IMR-90 (cell line): ENCODE measurements at regions not wholly inside any gene's neighbourhood (a gene's known extent, or its start where the extent isn't known, plus 50 kb on each side); places are given as distances from the start of the nearest gene placed in this dataset.

Experiments used
- ATAC-seq: fragments of 200-7000 bp; cut with Tn5 transposase; 2 replicates; pipeline ENCODE4 v1.9.1; 2020; ENCODE audit warnings: low read depth, mild to moderate bottlenecking, moderate library complexity
- BruUV-seq: library from RNA; stranded (reverse); fragments of 400-500 nt; replicated peaks from 2 replicates; lab custom pipeline; 2021; lab: Mats Ljungman, UMichigan
- CTCF ChIA-PET: fragments of 300-600 bp; formaldehyde crosslinking; extraction: SDS; loops from one replicate; lab custom pipeline; 2021; ENCODE audit warnings: antibody characterized with exemption; lab: Yijun Ruan, JAX
- POLR2A ChIA-PET: fragments of 300-600 bp; sonication (Branson Sonifier 250); formaldehyde crosslinking; loops from one replicate; lab custom pipeline; 2022; ENCODE audit warnings: antibody characterized with exemption; ENCODE audit not compliant: unreplicated experiment; lab: Charles Lee
- DNase-seq: peaks from one replicate; pipeline ENCODE4 v3.0.0; 2013
- H2AFZ ChIP-seq: replicated peaks from 2 replicates; pipeline ENCODE3; 2013; ENCODE audit warnings: low read length, mild to moderate bottlenecking; ENCODE audit not compliant: poor library complexity
- H2AK5ac ChIP-seq: 2 replicates; pipeline ENCODE4 v1.6.1; 2013; ENCODE audit warnings: low read depth, low read length, inconsistent platforms
- H2AK9ac ChIP-seq: replicated peaks from 2 replicates; pipeline ENCODE3; 2013; ENCODE audit warnings: mild to moderate bottlenecking, low read depth, low read length, moderate library complexity; ENCODE audit not compliant: poor library complexity
- H2BK120ac ChIP-seq: 2 replicates; pipeline ENCODE4 v1.6.1; 2013; ENCODE audit warnings: low read depth, low read length, inconsistent platforms
- H2BK15ac ChIP-seq: 3 replicates; pipeline ENCODE4 v1.6.1; 2013; ENCODE audit warnings: low read depth, low read length, inconsistent platforms
- H2BK20ac ChIP-seq: 2 replicates; pipeline ENCODE4 v1.6.1; 2013; ENCODE audit warnings: low read depth, mild to moderate bottlenecking, inconsistent platforms, low read length, moderate library complexity
- H2BK5ac ChIP-seq: 2 replicates; pipeline ENCODE4 v1.6.1; 2013; ENCODE audit warnings: mild to moderate bottlenecking, low read depth, low read length, inconsistent platforms; ENCODE audit not compliant: poor library complexity, severe bottlenecking
- H3K14ac ChIP-seq: replicated peaks from 2 replicates; pipeline ENCODE4 v1.6.1; 2013; ENCODE audit warnings: low read depth, low read length, inconsistent platforms
- H3K18ac ChIP-seq: 2 replicates; pipeline ENCODE4 v1.6.1; 2013; ENCODE audit warnings: low read depth, low read length, control low read depth
- H3K23ac ChIP-seq: 2 replicates; pipeline ENCODE4 v1.6.1; 2013; ENCODE audit warnings: low read depth, low read length, inconsistent platforms
- H3K27ac ChIP-seq: 2 replicates; pipeline ENCODE4 v1.5.1; 2013; ENCODE audit warnings: mild to moderate bottlenecking, control low read depth, low read length; ENCODE audit not compliant: insufficient read depth
- H3K27me3 ChIP-seq: 2 replicates; pipeline ENCODE4 v1.6.1; 2013; ENCODE audit warnings: low read length; ENCODE audit not compliant: control insufficient read depth, insufficient read depth
- H3K36me3 ChIP-seq: 2 replicates; pipeline ENCODE4 v1.6.1; 2013; ENCODE audit warnings: low read length, mixed read lengths; ENCODE audit not compliant: control insufficient read depth, insufficient read depth
- H3K4ac ChIP-seq: 2 replicates; pipeline ENCODE4 v1.6.1; 2013; ENCODE audit warnings: low read depth, low read length, inconsistent platforms
- H3K4me1 ChIP-seq: 2 replicates; pipeline ENCODE4 v1.6.1; 2013; ENCODE audit warnings: low read length, mixed read lengths; ENCODE audit not compliant: control insufficient read depth, insufficient read depth
- H3K4me2 ChIP-seq: 2 replicates; pipeline ENCODE4 v1.6.1; 2013; ENCODE audit warnings: low read depth, mild to moderate bottlenecking, control low read depth, low read length, moderate library complexity
- H3K4me3 ChIP-seq: 2 replicates; pipeline ENCODE4 v1.5.1; 2013; ENCODE audit warnings: low read depth, mild to moderate bottlenecking, control low read depth, low read length, moderate library complexity; ENCODE audit not compliant: insufficient read depth
- H3K56ac ChIP-seq: 2 replicates; pipeline ENCODE4 v1.6.1; 2013; ENCODE audit warnings: low read length, inconsistent platforms; ENCODE audit not compliant: insufficient read depth; ENCODE audit errors: extremely low read depth
- H3K79me1 ChIP-seq, 2 experiments: 2 replicates each; pipeline ENCODE4 v1.6.1; 2013; ENCODE audit warnings: low read length in 2 of 2, inconsistent platforms in 1 of 2, low read depth in 1 of 2
- H3K9ac ChIP-seq: 2 replicates; pipeline ENCODE4 v1.6.1; 2013; ENCODE audit warnings: low read depth, low read length, control low read depth
- H3K9me1 ChIP-seq: 2 replicates; pipeline ENCODE4 v1.6.1; 2013; ENCODE audit warnings: low read length, inconsistent platforms; ENCODE audit not compliant: insufficient read depth
- H3K9me3 ChIP-seq: 2 replicates; pipeline ENCODE4 v1.6.1; 2013; ENCODE audit warnings: low read length; ENCODE audit not compliant: control insufficient read depth, insufficient read depth
- H4K20me1 ChIP-seq: 2 replicates; pipeline ENCODE4 v1.6.1; 2013; ENCODE audit warnings: low read length, inconsistent platforms; ENCODE audit not compliant: insufficient read depth
- H4K5ac ChIP-seq: 2 replicates; pipeline ENCODE4 v1.6.1; 2013; ENCODE audit warnings: mild to moderate bottlenecking, low read depth, low read length, control low read depth
- H4K8ac ChIP-seq, 2 experiments: 2 replicates each; pipeline ENCODE4 v1.6.1; 2013; ENCODE audit warnings: low read depth in 2 of 2, low read length in 2 of 2, control low read depth in 1 of 2, inconsistent platforms in 1 of 2
- H4K91ac ChIP-seq: 2 replicates; pipeline ENCODE4 v1.6.1; 2013; ENCODE audit warnings: low read depth, low read length, inconsistent platforms; ENCODE audit not compliant: insufficient read depth
- BHLHE40 ChIP-seq: fragments of 150-350 bp; IDR thresholded peaks from 2 replicates; pipeline ENCODE4 v1.6.1; 2016; ENCODE audit warnings: mild to moderate bottlenecking, low read depth, low read length
- CEBPB ChIP-seq: IDR thresholded peaks from 2 replicates; pipeline ENCODE4 v1.6.1; 2012; ENCODE audit warnings: low read depth, low read length, improper control_type of control experiment
- CHD1 ChIP-seq: IDR thresholded peaks from 2 replicates; pipeline ENCODE4 v1.6.1; 2012; ENCODE audit warnings: low read depth, low read length, improper control_type of control experiment
- CTCF ChIP-seq: conservative IDR thresholded peaks from 2 replicates; pipeline ENCODE4 v1.5.1; 2012; ENCODE audit warnings: mild to moderate bottlenecking, low read depth, low read length, improper control_type of control experiment
- FOS ChIP-seq: fragments of 150-350 bp; IDR thresholded peaks from 2 replicates; pipeline ENCODE4 v1.6.1; 2016; ENCODE audit warnings: low read depth, low read length
- MAFK ChIP-seq: IDR thresholded peaks from 2 replicates; pipeline ENCODE4 v1.6.1; 2012; ENCODE audit warnings: low read depth, low read length, improper control_type of control experiment
- MAZ ChIP-seq: IDR thresholded peaks from 2 replicates; pipeline ENCODE4 v1.6.1; 2012; ENCODE audit warnings: low read depth, mild to moderate bottlenecking, low read length, improper control_type of control experiment, moderate library complexity, borderline replicate concordance
- MXI1 ChIP-seq: IDR thresholded peaks from 2 replicates; pipeline ENCODE4 v1.6.1; 2012; ENCODE audit warnings: low read depth, mild to moderate bottlenecking, low read length, moderate library complexity, borderline replicate concordance
- NFE2L2 ChIP-seq: fragments of 150-350 bp; IDR thresholded peaks from 2 replicates; pipeline ENCODE4 v1.6.1; 2016; ENCODE audit warnings: low read depth, mild to moderate bottlenecking, low read length
- POLR2A ChIP-seq: IDR thresholded peaks from 2 replicates; pipeline ENCODE4 v1.6.1; 2012; ENCODE audit warnings: mild to moderate bottlenecking, low read depth, low read length
- RAD21 ChIP-seq: IDR thresholded peaks from 2 replicates; pipeline ENCODE4 v1.6.1; 2012; ENCODE audit warnings: low read length, improper control_type of control experiment
- RCOR1 ChIP-seq: IDR thresholded peaks from 2 replicates; pipeline ENCODE4 v1.6.1; 2012; ENCODE audit warnings: mild to moderate bottlenecking, low read length, improper control_type of control experiment; ENCODE audit not compliant: insufficient replicate concordance
- RFX5 ChIP-seq: IDR thresholded peaks from 2 replicates; pipeline ENCODE4 v1.8.0; 2012; ENCODE audit warnings: low read depth, mild to moderate bottlenecking, low read length, moderate library complexity
- SMC3 ChIP-seq: fragments of 150-350 bp; IDR thresholded peaks from 2 replicates; pipeline ENCODE4 v1.6.1; 2016; ENCODE audit warnings: low read depth, mild to moderate bottlenecking, antibody characterized with exemption, low read length, moderate library complexity
- USF2 ChIP-seq: fragments of 150-350 bp; IDR thresholded peaks from 2 replicates; pipeline ENCODE4 v1.6.1; 2017; ENCODE audit warnings: mild to moderate bottlenecking, antibody characterized with exemption, low read length, low read depth
- WGBS, 2 experiments: methylation state at CpG; one replicate each; pipeline versions ENCODE4 v1.1.5 to v1.1.7; 2013; ENCODE audit warnings: missing lambda C conversion rate in 2 of 2; ENCODE audit not compliant: insufficient read length in 1 of 2; ENCODE audit errors: extremely low coverage in 2 of 2; 5-methylcytosine and 5-hydroxymethylcytosine counted together
- dilution Hi-C: fragments of 300-500 bp; cut with HindIII; formaldehyde crosslinking; loops from one replicate; pipeline ENCODE4 v1.14.3; 2018; ENCODE audit warnings: low sequenced_read_pairs; ENCODE audit not compliant: unreplicated experiment
- in situ Hi-C: fragments of 300-500 bp; cut with MboI; formaldehyde crosslinking; loops from 3 replicates; pipeline ENCODE4 v1.14.3; 2019; ENCODE audit warnings: low sequenced_read_pairs, inconsistent platforms, mixed read lengths
- intact Hi-C: fragments of 100-400 bp; cut with micrococcal nuclease; formaldehyde crosslinking; loops from 2 replicates; pipeline ENCODE4 v1.10.0; 2022
- TF ChIP-seq, protein P1 (sequence below): fragments of 150-350 bp; IDR thresholded peaks from 2 replicates; pipeline ENCODE4 v1.6.1; 2016; ENCODE audit warnings: low read depth, mild to moderate bottlenecking, low read length, moderate library complexity, borderline replicate concordance

- Histone ChIP-seq H3K36me3 (no peaks in the 10 kb centered on the region), H2BK5ac (no peak overlapping the region), H3K9me1 (no peaks in the 10 kb centered on the region), H3K79me1 (no peaks in the 10 kb centered on the region), H2AK9ac (no peak overlapping the region), H4K5ac (no peak overlapping the region), H3K56ac (no peak overlapping the region), H3K9me3 (peaks cover 2% of the 10 kb centered on the region; the same call in 1 of the 2 replicates), H2BK120ac (no peak overlapping the region), H2AK5ac (no peak overlapping the region), H3K4me3 (no peak overlapping the region), H3K23ac (no peak overlapping the region), H2BK15ac (no peak overlapping the region), H3K14ac (no peak overlapping the region), H4K8ac (no peak overlapping the region), H3K4me2 (no peak overlapping the region), H4K20me1 (no peaks in the 10 kb centered on the region), H3K9ac (no peak overlapping the region), H2BK20ac (no peak overlapping the region), H4K91ac (no peak overlapping the region), H3K18ac (no peak overlapping the region), H3K4me1 (no peaks in the 10 kb centered on the region), H3K4ac (no peak overlapping the region), H3K27me3 (no peaks in the 10 kb centered on the region), H3K27ac (no peak overlapping the region), H2AFZ (no peak overlapping the region)
- ATAC-seq = no peak
- DNase-seq = no peak
- no TSS peak for BruUV-seq
- intact Hi-C loops = no loop called here
- no peak for TF ChIP-seq FOS
- TF ChIP-seq RAD21 = no peak
- no peak for TF ChIP-seq MAZ
- no peak for TF ChIP-seq MAFK
- no peak for TF ChIP-seq RCOR1
- no peak for TF ChIP-seq MXI1
- no peak for TF ChIP-seq CHD1
- no peak for TF ChIP-seq CEBPB
- no peak for TF ChIP-seq USF2
- TF ChIP-seq RFX5 = no peak
- no peak for TF ChIP-seq POLR2A
- TF ChIP-seq BHLHE40 = no peak
- no peak for TF ChIP-seq SMC3
- TF ChIP-seq, protein P1, sequence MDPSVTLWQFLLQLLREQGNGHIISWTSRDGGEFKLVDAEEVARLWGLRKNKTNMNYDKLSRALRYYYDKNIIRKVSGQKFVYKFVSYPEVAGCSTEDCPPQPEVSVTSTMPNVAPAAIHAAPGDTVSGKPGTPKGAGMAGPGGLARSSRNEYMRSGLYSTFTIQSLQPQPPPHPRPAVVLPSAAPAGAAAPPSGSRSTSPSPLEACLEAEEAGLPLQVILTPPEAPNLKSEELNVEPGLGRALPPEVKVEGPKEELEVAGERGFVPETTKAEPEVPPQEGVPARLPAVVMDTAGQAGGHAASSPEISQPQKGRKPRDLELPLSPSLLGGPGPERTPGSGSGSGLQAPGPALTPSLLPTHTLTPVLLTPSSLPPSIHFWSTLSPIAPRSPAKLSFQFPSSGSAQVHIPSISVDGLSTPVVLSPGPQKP = no peak
- TF ChIP-seq CTCF = no peak
- TF ChIP-seq NFE2L2 = no peak
- in situ Hi-C loops = no loop called here
- POLR2A ChIA-PET = no interaction called here
- CTCF ChIA-PET = no interaction called here
- dilution Hi-C loops = no loop called here
- no CpG with 5 or more reads among the region's 2 CpGs for WGBS, 2 experiments
These were observed 180.3 kb upstream of the MAGEB16 start for GRCh38 chrX:35617836-35618235.
